ENCODE measurements at regions not wholly inside any gene's neighbourhood (a gene's known extent, or its start where the extent isn't known, plus 50 kb on each side); places are given as distances from the start of the nearest gene placed in this dataset.

DNA sequence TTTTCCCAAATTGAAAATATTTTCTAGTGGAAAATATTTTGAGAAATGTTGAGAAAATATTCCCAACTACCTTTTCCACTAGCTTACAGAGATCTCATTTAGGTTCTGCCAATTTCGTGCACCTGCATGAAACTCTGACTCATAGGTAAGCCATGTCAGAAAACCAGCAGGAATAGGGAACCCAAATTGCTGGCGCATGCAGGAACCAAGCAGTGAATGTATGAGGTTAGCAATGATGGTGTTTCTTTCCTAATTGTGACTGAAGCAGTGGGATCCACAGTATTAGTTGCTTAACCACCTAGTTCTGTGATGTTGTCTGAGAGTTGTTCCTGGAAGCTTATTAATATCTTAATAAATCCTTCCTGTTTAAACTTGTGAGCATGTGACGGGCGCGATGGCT, 381.0 kb upstream of the TRAM1L1 start:
- DNase-seq (no peak), ATAC-seq (ENCODE audit: low read depth) (no peak)
- POLR2A ChIA-PET: no interaction called here
- CTCF ChIA-PET: no interaction called here
- Mint-ChIP-seq H3K27ac (no peak overlapping the region), H3K36me3 (ENCODE audit: low read depth) (no peaks in the 10 kb centered on the region), H3K4me1 (no peaks in the 10 kb centered on the region), H3K9me3 (peaks cover 1% of the 10 kb centered on the region), H3K4me3 (no peak overlapping the region), H3K27me3 (no peaks in the 10 kb centered on the region)
- intact Hi-C loops (cut with micrococcal nuclease): no loop called here
- TF ChIP-seq, protein P1, sequence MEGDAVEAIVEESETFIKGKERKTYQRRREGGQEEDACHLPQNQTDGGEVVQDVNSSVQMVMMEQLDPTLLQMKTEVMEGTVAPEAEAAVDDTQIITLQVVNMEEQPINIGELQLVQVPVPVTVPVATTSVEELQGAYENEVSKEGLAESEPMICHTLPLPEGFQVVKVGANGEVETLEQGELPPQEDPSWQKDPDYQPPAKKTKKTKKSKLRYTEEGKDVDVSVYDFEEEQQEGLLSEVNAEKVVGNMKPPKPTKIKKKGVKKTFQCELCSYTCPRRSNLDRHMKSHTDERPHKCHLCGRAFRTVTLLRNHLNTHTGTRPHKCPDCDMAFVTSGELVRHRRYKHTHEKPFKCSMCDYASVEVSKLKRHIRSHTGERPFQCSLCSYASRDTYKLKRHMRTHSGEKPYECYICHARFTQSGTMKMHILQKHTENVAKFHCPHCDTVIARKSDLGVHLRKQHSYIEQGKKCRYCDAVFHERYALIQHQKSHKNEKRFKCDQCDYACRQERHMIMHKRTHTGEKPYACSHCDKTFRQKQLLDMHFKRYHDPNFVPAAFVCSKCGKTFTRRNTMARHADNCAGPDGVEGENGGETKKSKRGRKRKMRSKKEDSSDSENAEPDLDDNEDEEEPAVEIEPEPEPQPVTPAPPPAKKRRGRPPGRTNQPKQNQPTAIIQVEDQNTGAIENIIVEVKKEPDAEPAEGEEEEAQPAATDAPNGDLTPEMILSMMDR (IDR thresholded peaks at IDR 0.05): no peak

DNA sequence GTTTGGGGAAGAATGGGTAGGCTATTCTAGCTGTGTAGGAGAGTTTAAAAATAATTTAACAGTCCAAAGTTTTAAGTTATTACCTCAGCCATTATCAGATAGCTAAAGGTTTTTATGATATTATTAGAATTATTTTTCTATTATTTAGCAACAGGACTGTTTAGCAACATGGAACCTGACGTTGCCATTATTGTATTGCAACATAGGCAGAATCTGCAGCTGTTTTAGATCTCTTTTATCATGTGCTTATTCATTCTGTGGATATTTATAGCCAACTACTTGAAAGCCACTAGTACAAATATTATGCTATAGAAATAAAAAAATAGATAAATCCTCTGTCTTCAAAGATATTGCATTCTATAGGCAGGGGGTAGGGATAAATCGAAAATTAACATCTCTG, 382.0 kb upstream of the TRAM1L1 start:
- intact Hi-C loops (cut with micrococcal nuclease): no loop called here
- Mint-ChIP-seq H3K4me1 (no peaks in the 10 kb centered on the region), H3K4me3 (no peak overlapping the region), H3K9me3 (peaks cover 5% of the 10 kb centered on the region), H3K36me3 (ENCODE audit: low read depth) (no peaks in the 10 kb centered on the region), H3K27ac (no peak overlapping the region), H3K27me3 (no peaks in the 10 kb centered on the region)
- DNase-seq: no peak
- ChIA-PET CTCF (no interaction called here), POLR2A (no interaction called here)
- ATAC-seq (ENCODE audit: low read depth): no peak
- TF ChIP-seq, protein P1 (IDR thresholded peaks at IDR 0.05): no peak

DNA sequence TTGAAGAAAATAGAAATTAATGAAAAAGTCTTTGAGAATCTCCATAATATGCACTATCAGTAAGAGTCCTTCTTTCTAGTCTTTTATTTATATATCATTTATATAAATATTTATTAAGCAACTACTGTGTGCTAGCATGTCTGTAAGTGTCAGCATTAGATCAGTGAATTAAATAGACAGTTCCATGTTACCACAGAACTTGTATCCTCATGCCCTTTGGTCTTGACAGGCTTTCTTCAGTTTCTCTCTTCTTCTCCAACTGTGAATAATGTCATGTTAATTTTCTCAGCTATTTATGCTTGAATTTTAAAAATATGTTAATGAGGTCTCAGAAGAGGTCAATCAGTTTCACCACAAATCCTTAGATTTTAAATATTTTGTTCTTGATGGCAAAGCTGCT, 389.6 kb upstream of the TRAM1L1 start:
- no peak overlapping the region for H3K4me3 Mint-ChIP-seq
- ChIA-PET POLR2A (no interaction called here), CTCF (no interaction called here)
- DNase-seq: no peak
- peaks cover 7% of the 10 kb centered on the region for H3K9me3 Mint-ChIP-seq
- H3K27ac Mint-ChIP-seq: no peak overlapping the region
- intact Hi-C loops (cut with micrococcal nuclease): no loop called here
- no peaks in the 10 kb centered on the region for H3K27me3 Mint-ChIP-seq
- TF ChIP-seq, protein P1 (IDR thresholded peaks at IDR 0.05): no peak
- H3K4me1 Mint-ChIP-seq: no peaks in the 10 kb centered on the region
- H3K36me3 Mint-ChIP-seq (ENCODE audit: low read depth): no peaks in the 10 kb centered on the region
- ATAC-seq (ENCODE audit: low read depth): no peak

GRCh38 chr4:117477925-117478324, 392.5 kb upstream of the TRAM1L1 start:
- no peak overlapping the region for H3K4me3 Mint-ChIP-seq
- TF ChIP-seq, protein P1 (IDR thresholded peaks at IDR 0.05): no peak
- DNase-seq (no peak), ATAC-seq (ENCODE audit: low read depth) (no peak)
- no peaks in the 10 kb centered on the region for H3K36me3 Mint-ChIP-seq (ENCODE audit: low read depth)
- CTCF ChIA-PET: no interaction called here
- peaks cover 2% of the 10 kb centered on the region for H3K9me3 Mint-ChIP-seq
- H3K27ac Mint-ChIP-seq: no peak overlapping the region
- intact Hi-C loops (cut with micrococcal nuclease): no loop called here
- POLR2A ChIA-PET: no interaction called here
- H3K27me3 Mint-ChIP-seq: no peaks in the 10 kb centered on the region
- no peaks in the 10 kb centered on the region for H3K4me1 Mint-ChIP-seq

GRCh38 chr4:117478702-117479101, 393.3 kb upstream of the TRAM1L1 start:
- TF ChIP-seq, protein P1 (IDR thresholded peaks at IDR 0.05): no peak
- Mint-ChIP-seq H3K27ac (no peak overlapping the region), H3K4me1 (no peaks in the 10 kb centered on the region), H3K4me3 (no peak overlapping the region), H3K9me3 (peaks cover 2% of the 10 kb centered on the region), H3K36me3 (ENCODE audit: low read depth) (no peaks in the 10 kb centered on the region), H3K27me3 (no peaks in the 10 kb centered on the region)
- POLR2A ChIA-PET: no interaction called here
- CTCF ChIA-PET: no interaction called here
- ATAC-seq (ENCODE audit: low read depth) (no peak), DNase-seq (no peak)
- intact Hi-C loops (cut with micrococcal nuclease): no loop called here
